ENCODE measurements at regions not wholly inside any gene's neighbourhood (a gene's known extent, or its start where the extent isn't known, plus 50 kb on each side); places are given as distances from the start of the nearest gene placed in this dataset.
"Not testable (repeated sequence)": the region's sequence is repeated elsewhere in the genome, so short reads cannot be mapped to it uniquely, and the experiment has no call there.

DNA sequence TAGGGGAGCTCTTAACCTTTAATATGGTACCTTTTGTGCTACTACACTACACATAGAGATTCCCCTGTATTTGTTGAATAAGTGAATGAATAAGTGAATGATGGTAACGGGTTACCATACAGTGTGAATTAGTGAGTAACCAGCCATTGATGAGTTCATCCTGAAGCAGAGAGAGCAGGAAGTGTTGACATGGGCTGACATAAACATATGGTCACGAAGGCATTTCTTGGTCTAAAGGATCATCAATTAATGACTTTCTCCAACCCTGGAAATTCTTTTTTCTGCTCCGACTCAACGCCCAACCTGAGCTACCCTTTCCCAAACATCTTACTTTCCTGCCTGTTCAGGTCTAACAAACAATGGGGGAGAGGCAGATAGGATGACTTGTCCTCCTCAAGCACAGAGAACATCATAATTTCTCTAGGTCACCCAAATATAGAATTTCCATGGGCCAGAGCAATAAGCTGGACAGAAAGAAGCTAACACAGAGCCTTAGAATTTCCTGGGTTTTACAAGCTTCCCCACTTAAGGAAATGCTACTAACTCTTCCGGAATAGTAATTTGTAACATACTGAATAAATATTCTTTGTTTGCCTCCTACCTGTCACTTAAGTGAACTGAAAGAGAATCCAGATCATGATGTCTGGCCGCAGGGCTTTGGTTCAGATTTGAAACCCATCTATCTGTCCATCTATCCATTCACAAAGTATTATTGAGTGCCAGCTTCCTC, 114.7 kb upstream of the NGF start:
- peak overlapping the region in 1 of 2 donors; percentile 74 for H3K27ac Mint-ChIP-seq
- H3K36me3 Mint-ChIP-seq, result no peaks in the 10 kb centered on the region

GRCh38 chr1:115450501-115451040, 112.5 kb upstream of the NGF start:
- Mint-ChIP-seq H3K36me3 (no peaks in the 10 kb centered on the region), H3K27ac (no peak overlapping the region), H3K9me3 (no peaks in the 10 kb centered on the region)
- ATAC-seq (no peak), DNase-seq (ENCODE audit: low spot score in 2 of 2) (no peak)

More for the DNA sequence above, 114.7 kb upstream of the NGF start:
- DNase-seq (ENCODE audit: low spot score in 2 of 2) (no peak), ATAC-seq (no peak)
- no peaks in the 10 kb centered on the region for H3K9me3 Mint-ChIP-seq

DNA sequence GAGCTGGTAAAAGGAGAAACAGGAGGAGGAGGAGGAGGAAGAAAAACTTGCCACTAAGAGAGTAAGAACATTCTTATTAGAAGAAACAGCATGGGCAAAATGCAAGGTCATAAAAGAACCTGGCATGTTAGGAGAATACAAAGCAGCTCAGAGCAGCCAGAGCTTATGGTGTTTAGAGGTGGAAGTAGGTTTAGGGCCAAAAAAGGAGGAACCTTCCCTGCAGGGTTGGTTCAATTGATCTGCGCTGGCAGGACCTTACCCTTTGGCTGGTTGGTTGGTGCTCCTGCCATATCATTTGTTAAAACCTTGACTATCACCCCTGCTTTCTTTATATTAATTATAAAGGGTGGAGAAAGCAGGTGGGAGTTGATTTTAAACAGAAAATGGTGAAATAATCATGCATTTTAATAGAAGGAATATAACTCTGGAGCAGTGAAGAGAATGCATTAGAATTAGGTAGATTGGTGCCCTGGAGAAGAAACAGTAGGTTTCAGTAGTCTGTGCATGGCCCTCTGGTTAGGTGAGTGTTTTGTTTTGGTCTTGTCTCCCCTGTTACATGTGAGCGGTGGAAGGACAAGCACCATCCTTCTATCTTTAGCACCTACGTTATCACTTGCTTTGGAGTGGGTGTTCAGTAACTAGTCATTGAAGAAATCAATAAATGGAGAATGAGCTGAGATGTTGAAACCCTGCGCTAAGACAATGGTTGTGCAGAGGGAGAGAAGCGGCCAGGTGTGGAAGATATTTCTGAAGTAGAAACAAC, 110.4 kb upstream of the NGF start:
- Mint-ChIP-seq H3K9me3 (no peaks in the 10 kb centered on the region), H3K27ac (no peak overlapping the region), H3K36me3 (no peaks in the 10 kb centered on the region)
- ATAC-seq (no peak), DNase-seq (ENCODE audit: low spot score in 2 of 2) (no peak)

- H3K36me3 Mint-ChIP-seq, result no peaks in the 10 kb centered on the region
- no peak for ATAC-seq
- no peak for DNase-seq (ENCODE audit: low spot score in 2 of 2)
- H3K27ac Mint-ChIP-seq, result no peak overlapping the region
- H3K9me3 Mint-ChIP-seq, result no peaks in the 10 kb centered on the region
Observed at GRCh38 chr1:115447672-115448071, 109.6 kb upstream of the NGF start.

DNA sequence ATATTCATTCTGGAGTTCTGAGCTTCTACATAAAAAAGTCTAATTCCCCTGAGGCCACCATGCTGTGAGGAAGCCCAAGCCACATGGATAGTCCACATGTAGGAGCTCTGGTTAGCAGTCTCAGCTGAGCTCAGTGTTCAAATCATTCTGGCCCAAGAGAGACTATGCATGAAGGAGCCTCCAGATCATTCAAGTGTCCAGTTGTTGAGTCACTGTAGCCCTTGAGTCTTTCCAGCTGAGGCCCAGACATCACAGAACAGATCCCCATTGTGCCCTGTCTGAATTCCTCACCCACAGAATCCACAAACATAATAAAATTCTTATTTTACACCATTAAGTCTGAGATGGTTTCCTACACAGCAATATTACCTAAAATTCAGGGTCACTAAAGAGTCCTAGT, 107.0 kb upstream of the NGF start:
- ATAC-seq (no peak), DNase-seq (ENCODE audit: low spot score in 2 of 2) (no peak)
- Mint-ChIP-seq H3K27ac (no peak overlapping the region), H3K36me3 (no peaks in the 10 kb centered on the region), H3K9me3 (peaks cover under 1 to 1% of the 10 kb centered on the region in 2 donors)

GRCh38 chr1:115440733-115441132, 102.7 kb upstream of the NGF start:
- Mint-ChIP-seq H3K36me3 (no peaks in the 10 kb centered on the region), H3K27ac (no peak overlapping the region), H3K9me3 (peaks cover 4% of the 10 kb centered on the region in 2 donors)
- DNase-seq (ENCODE audit: low spot score in 2 of 2) (no peak), ATAC-seq (no peak)

DNA sequence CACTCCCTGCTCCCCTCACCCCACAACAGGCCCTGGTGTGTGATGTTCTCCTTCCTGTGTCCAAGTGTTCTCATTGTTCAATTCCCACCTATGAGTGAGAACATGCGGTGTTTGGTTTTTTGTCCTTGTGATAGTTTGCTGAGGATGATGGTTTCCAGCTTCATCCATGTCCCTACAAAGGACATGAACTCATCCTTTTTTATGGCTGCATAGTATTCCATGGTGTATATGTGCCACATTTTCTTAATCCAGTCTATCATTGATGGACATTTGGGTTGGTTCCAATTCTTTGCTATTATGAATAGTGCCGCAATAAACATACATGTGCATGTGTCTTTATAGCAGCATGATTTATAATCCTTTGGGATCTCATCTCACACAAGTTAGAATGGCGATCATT, 101.5 kb upstream of the NGF start:
- DNase-seq (ENCODE audit: low spot score in 2 of 2); ATAC-seq; H3K36me3 Mint-ChIP-seq; H3K9me3 Mint-ChIP-seq; H3K27ac Mint-ChIP-seq: not testable (repeated sequence)

DNA sequence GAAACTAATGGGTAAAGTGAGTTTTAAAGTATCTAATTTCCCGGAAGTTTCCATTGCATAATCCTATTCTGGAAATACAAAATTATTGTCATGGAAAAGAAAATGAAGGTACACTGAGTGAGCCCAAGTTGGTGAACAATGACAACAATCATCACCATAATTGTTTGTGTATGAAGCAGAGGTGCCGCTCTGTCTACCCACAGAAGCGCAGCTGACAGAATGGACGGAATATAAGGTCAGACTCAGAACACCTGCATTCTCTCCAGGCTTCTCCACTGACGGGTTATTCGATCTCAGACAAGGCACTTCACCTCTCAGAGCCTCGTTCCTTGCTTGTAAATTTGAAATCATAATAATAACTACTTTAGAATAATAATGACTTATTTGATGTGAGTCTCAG, 99.1 kb upstream of the NGF start:
- no peak for DNase-seq (ENCODE audit: low spot score in 2 of 2)
- Mint-ChIP-seq H3K36me3 (no peaks in the 10 kb centered on the region), H3K27ac (no peak overlapping the region), H3K9me3 (peaks cover 4% of the 10 kb centered on the region in 2 donors)
- no peak for ATAC-seq

- ATAC-seq (no peak), DNase-seq (ENCODE audit: low spot score in 2 of 2) (no peak)
- Mint-ChIP-seq H3K36me3 (no peaks in the 10 kb centered on the region), H3K9me3 (peaks cover 4% of the 10 kb centered on the region in 2 donors), H3K27ac (no peak overlapping the region)
Observed at GRCh38 chr1:115436596-115436995, 98.5 kb upstream of the NGF start.

DNA sequence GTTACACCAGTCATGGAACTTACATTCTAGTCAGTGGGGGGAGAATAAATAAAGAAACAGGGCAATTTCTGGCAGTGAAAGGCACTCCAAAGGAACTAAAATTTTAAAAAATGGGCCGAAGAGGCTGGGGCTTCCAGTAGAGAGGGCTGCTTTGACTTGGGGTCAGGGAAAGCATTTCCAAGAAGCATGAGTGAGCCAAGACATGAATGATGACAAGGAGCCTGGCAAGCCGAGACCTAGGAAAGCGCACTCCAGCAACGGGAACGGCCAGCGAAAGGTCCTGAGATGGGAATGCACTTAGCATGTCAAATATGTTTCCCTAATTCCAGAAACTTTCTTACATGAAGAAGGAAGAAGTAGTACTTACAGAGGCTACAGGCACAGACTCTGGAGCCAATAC, 95.4 kb upstream of the NGF start:
- DNase-seq (ENCODE audit: low spot score in 2 of 2) (no peak), ATAC-seq (no peak)
- Mint-ChIP-seq H3K9me3 (no peaks in the 10 kb centered on the region), H3K27ac (no peak overlapping the region), H3K36me3 (no peaks in the 10 kb centered on the region)

DNA sequence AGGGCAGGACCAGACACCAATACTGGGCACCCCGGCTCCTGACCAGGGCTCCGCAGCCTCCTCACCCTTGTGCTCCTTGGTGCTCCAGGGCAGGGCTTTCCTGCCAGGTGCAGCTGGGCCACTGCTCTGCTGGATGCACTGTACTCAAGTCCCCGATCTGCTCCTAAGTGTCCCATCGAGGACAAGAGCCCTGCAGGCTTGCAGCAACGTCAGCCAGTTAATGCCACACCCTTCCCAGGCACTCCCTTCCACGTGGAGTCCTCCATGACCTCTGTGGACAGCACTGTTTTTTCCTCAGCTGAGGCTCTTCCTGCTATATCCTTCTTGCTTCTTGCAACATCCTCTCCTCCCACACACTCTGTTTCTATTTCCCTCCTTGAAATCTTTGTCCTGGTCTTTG, 94.0 kb upstream of the NGF start:
- H3K9me3 Mint-ChIP-seq, result no peaks in the 10 kb centered on the region
- DNase-seq (ENCODE audit: low spot score in 2 of 2), result no peak
- ATAC-seq, result no peak
- H3K27ac Mint-ChIP-seq, result no peak overlapping the region
- H3K36me3 Mint-ChIP-seq, result no peaks in the 10 kb centered on the region

DNA sequence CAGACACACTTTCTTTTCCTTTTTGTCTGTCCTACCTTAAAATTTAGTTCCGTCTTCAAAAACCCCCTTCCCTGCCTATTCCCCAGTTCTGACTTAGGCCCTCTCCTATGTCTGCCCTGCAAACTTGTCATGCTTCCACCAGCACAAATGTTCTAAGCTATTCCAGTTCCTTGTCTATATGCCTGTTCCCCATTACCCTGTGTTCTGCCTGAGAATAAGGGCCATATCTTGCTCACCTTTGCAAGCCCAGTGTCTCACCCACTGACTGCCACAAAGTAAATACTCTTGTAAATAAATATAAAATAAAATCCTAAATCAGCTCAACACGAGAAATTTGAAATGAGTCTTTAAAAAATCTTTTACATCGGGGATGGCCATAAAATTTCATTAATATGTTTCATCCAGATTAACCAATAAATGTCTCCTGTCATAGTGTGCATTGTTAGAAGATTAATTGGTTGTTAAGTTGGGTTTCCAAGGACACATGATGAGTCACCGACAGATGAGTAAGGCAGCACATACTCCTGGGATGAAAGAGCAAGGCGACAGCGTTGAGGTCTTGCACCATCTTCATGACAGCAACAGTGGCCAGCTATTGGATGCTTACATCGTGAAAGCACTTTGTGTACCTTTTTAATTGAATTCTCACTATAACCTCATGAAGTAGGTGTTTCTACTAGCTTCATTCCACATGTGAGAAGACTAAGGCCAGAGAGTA, 92.6 kb upstream of the NGF start:
- peak; percentile 29 to 62 for ATAC-seq
- no peaks in the 10 kb centered on the region for H3K9me3 Mint-ChIP-seq
- H3K27ac Mint-ChIP-seq, result no peak overlapping the region
- DNase-seq (ENCODE audit: low spot score in 2 of 2), result no peak
- no peaks in the 10 kb centered on the region for H3K36me3 Mint-ChIP-seq

GRCh38 chr1:115429884-115430283, 91.8 kb upstream of the NGF start:
- Mint-ChIP-seq H3K27ac (no peak overlapping the region), H3K36me3 (no peaks in the 10 kb centered on the region), H3K9me3 (no peaks in the 10 kb centered on the region)
- ATAC-seq (peak; percentile 26 to 54), DNase-seq (ENCODE audit: low spot score in 2 of 2) (no peak)

- no peak for DNase-seq (ENCODE audit: low spot score in 2 of 2)
Observed at GRCh38 chr1:115429241-115429640, 91.2 kb upstream of the NGF start.

GRCh38 chr1:115428676-115429075, 90.6 kb upstream of the NGF start:
- Mint-ChIP-seq H3K9me3 (no peaks in the 10 kb centered on the region), H3K36me3 (peaks cover 0 to 1% of the 10 kb centered on the region in 2 donors), H3K27ac (no peak overlapping the region)
- ATAC-seq, result no peak
- DNase-seq (ENCODE audit: low spot score in 2 of 2), result no peak

More at GRCh38 chr1:115429241-115429640, 91.2 kb upstream of the NGF start:
- Mint-ChIP-seq H3K27ac (no peak overlapping the region), H3K36me3 (no peaks in the 10 kb centered on the region), H3K9me3 (no peaks in the 10 kb centered on the region)
- peak in 1 of 2 donors; percentile 33 for ATAC-seq

DNA sequence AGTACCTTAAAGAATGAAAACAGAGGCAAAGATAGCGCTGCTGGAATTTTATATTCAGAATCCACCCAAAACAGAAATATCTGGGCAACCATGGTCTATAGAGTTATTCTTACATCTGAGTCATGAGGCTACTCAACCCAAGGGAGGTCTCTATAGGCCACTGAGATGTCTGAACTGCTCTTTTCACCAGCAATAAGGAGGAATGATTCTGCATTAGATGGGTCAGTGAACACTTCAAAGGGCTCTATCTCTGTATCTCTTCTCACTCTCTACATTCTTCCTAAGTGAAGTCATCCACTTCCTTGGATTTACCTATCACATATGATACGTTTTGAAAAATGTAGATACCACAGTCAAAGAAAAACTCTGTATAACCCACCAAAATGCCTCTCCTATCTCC, 90.2 kb upstream of the NGF start:
- no peak for DNase-seq (ENCODE audit: low spot score in 2 of 2)
- Mint-ChIP-seq H3K27ac (no peak overlapping the region), H3K36me3 (peaks cover 0 to 6% of the 10 kb centered on the region in 2 donors), H3K9me3 (no peaks in the 10 kb centered on the region)
- ATAC-seq, result no peak

GRCh38 chr1:115426956-115427355, 88.9 kb upstream of the NGF start:
- peaks cover 0 to 6% of the 10 kb centered on the region in 2 donors for H3K36me3 Mint-ChIP-seq
- no peaks in the 10 kb centered on the region for H3K9me3 Mint-ChIP-seq
- DNase-seq (ENCODE audit: low spot score in 2 of 2) (no peak), ATAC-seq (no peak)
- no peak overlapping the region for H3K27ac Mint-ChIP-seq
